Thymus (tissue), 11 donors: ENCODE measurements at regions not wholly inside any gene's neighbourhood (a gene's known extent, or its start where the extent isn't known, plus 50 kb on each side); places are given as distances from the start of the nearest gene placed in this dataset.

Source experiments
- DNase-seq, 9 donors: peaks; one replicate each; pipeline ENCODE4 v3.0.0-alpha.2; 2013; ENCODE audit warnings: low spot score in 9 of 9, low read depth in 6 of 9, missing footprints in 1 of 9
- H3K27ac ChIP-seq, 2 donors: one replicate each; pipeline ENCODE4 v1.5.1; 2013; ENCODE audit warnings: control low read depth in 1 of 2, low read depth in 1 of 2, low read length in 1 of 2, mild to moderate bottlenecking in 1 of 2, moderate library complexity in 1 of 2
- H3K27me3 ChIP-seq, 2 donors: one replicate each; pipeline ENCODE4 v1.5.1; 2013; ENCODE audit warnings: low read length in 1 of 2; ENCODE audit not compliant: control insufficient read depth in 2 of 2, insufficient read depth in 1 of 2
- H3K36me3 ChIP-seq, 2 donors: one replicate each; pipeline ENCODE4 v1.5.1; 2013; ENCODE audit warnings: low read length in 1 of 2, mild to moderate bottlenecking in 1 of 2, moderate library complexity in 1 of 2; ENCODE audit not compliant: control insufficient read depth in 2 of 2, insufficient read depth in 2 of 2
- H3K4me1 ChIP-seq, 2 donors: one replicate each; pipeline ENCODE4 v1.5.1; 2013; ENCODE audit warnings: low read length in 2 of 2; ENCODE audit not compliant: control insufficient read depth in 2 of 2, insufficient read depth in 2 of 2
- H3K4me3 ChIP-seq, 2 donors: one replicate each; pipeline ENCODE4 v1.5.1; 2013; ENCODE audit warnings: low read length in 2 of 2, control low read depth in 1 of 2, mild to moderate bottlenecking in 1 of 2
- H3K9me3 ChIP-seq, 2 donors: one replicate each; pipeline ENCODE4 v1.5.1; 2013; ENCODE audit warnings: low read length in 1 of 2, mild to moderate bottlenecking in 1 of 2; ENCODE audit not compliant: control insufficient read depth in 2 of 2, insufficient read depth in 1 of 2
- WGBS: extraction: QIAGEN DNeasy Blood & Tissue Kit; methylation state at CpG from one replicate; pipeline ENCODE4 v1.1.7; 2013; 5-methylcytosine and 5-hydroxymethylcytosine counted together
- donor health status: healthy.

DNA sequence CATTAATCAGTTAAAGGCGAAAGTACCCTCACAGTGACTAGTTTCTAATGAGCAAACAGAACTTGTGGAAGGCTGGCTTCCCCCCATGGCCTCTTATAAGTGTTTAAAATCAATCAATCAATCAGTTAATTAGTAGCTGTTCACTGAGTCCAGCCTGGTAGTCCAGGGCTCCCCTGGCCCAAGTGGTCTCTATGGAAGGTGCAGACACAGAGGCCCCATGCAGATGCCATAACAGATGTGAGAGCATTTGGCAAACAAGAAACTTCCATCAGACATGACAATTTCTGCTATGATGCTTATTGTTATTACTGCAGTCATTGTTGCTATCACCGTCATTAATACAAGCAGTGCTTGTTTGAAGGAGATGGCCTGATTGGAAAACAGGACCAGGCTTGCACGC, 179.0 kb upstream of the TSHZ3 start:
- H3K4me3 ChIP-seq = no peak overlapping the region
- H3K27ac ChIP-seq = no peak overlapping the region
- no peaks in the 10 kb centered on the region for H3K27me3 ChIP-seq
- no peak for DNase-seq
- WGBS = 97% methylated on average over 3 of the region's 3 CpGs
- H3K36me3 ChIP-seq = no peaks in the 10 kb centered on the region
- H3K4me1 ChIP-seq = no peaks in the 10 kb centered on the region
- H3K9me3 ChIP-seq = no peaks in the 10 kb centered on the region

- no peaks in the 10 kb centered on the region for H3K27me3 ChIP-seq
- H3K4me3 ChIP-seq = no peak overlapping the region
- WGBS = 88% methylated on average over 1 of the region's 1 CpG
- H3K27ac ChIP-seq = no peak overlapping the region
- no peaks in the 10 kb centered on the region for H3K36me3 ChIP-seq
- H3K9me3 ChIP-seq = no peaks in the 10 kb centered on the region
- no peaks in the 10 kb centered on the region for H3K4me1 ChIP-seq
- DNase-seq = no peak
These were observed 179.9 kb upstream of the TSHZ3 start for GRCh38 chr19:31529121-31529520.

DNA sequence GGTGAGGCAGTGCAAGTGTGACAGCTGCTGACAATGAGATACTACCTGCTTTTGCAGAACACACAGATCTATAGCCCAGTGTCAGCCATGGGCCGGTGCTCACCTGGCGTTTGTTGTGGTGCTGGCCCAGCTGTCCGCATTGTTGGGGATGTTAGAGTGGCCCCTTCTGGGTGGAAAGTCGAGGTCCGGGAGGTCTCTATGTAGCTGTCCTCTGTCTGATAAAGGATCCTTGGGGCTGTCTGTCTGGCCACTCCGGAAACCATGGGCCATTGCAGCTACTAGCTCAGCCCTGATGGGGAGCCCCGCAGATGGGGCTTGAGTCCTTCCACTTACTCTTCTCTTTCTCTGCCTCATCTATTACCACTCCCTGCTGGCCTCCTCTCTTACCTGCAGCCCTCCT, 181.5 kb upstream of the TSHZ3 start:
- Histone ChIP-seq H3K27me3 (no peaks in the 10 kb centered on the region), H3K4me1 (no peaks in the 10 kb centered on the region), H3K9me3 (no peaks in the 10 kb centered on the region), H3K27ac (no peak overlapping the region), H3K4me3 (no peak overlapping the region), H3K36me3 (no peaks in the 10 kb centered on the region)
- no peak for DNase-seq
- 93% methylated on average over 7 of the region's 7 CpGs for WGBS

DNA sequence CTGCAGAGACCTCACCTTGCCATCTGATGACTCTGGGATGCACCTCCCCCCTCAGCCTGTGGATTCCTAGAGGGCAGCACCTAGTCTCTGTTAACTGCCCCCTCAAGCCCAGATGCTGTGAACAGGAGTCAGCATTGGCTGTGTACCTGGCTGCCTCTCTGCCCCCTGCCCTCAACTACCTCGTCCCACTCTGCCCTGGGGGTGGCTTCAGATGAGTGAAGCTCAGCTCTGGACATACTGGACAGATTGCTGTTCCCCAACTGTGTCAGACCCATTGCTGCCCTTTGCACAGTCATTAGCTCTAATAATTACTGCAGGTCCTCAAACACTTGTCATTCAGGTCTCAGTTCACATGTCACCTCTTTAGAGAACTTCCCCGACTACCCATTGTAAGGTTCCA, 182.1 kb upstream of the TSHZ3 start:
- DNase-seq = no peak
- H3K27me3 ChIP-seq = no peaks in the 10 kb centered on the region
- WGBS = 81% methylated on average over 2 of the region's 2 CpGs
- no peak overlapping the region for H3K4me3 ChIP-seq
- H3K36me3 ChIP-seq = no peaks in the 10 kb centered on the region
- no peaks in the 10 kb centered on the region for H3K9me3 ChIP-seq
- H3K27ac ChIP-seq = no peak overlapping the region
- no peaks in the 10 kb centered on the region for H3K4me1 ChIP-seq

- DNase-seq = no peak
- H3K9me3 ChIP-seq = no peaks in the 10 kb centered on the region
- WGBS = 95% methylated on average over 8 of the region's 8 CpGs
- H3K4me3 ChIP-seq = no peak overlapping the region
- no peaks in the 10 kb centered on the region for H3K36me3 ChIP-seq
- no peaks in the 10 kb centered on the region for H3K27me3 ChIP-seq
- H3K4me1 ChIP-seq = no peaks in the 10 kb centered on the region
- H3K27ac ChIP-seq = no peak overlapping the region
These were observed 182.8 kb upstream of the TSHZ3 start for GRCh38 chr19:31532034-31532433.

DNA sequence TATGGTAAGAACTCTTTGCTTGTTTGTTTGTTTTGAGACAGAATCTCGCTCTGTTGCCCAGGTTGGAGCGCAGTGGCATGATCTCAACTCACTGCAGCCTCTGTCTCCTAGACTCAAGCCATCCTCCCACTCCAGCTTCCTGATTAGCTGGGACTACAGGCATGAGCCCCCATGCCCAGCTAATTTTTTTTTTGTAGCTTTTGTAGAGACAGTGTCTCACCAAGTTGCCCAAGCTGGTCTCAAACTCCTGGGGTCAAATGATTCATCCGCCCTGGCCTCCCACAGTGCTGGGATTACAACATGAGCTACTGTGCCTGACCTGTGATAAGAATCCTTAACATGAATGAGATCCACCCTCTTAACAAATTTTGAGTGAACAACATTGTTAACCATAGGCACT, 183.9 kb upstream of the TSHZ3 start:
- Histone ChIP-seq H3K36me3 (no peaks in the 10 kb centered on the region), H3K9me3 (no peaks in the 10 kb centered on the region), H3K27ac (no peak overlapping the region), H3K4me3 (no peak overlapping the region), H3K27me3 (no peaks in the 10 kb centered on the region), H3K4me1 (no peaks in the 10 kb centered on the region)
- no peak for DNase-seq
- WGBS = 96% methylated on average over 3 of the region's 3 CpGs

DNA sequence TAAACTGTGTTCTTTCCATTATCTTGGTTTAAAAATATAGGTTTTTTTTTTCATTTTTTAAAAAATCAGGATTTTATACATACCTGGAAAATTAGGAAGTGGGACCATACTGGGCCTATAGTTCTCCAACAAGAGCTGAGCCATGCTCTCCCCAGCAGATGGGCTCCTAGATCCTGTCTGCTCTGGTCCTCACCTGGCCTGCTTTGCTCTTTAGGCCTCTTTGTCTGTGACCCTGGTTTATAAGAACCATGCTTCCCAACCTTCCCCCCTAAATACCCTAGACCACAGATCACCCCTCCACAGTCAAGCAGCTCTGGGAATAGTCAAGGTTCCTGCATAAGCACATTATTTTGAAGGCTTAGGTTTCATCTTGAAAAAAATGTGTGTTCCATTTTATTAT, 185.0 kb upstream of the TSHZ3 start:
- DNase-seq = no peak
- Histone ChIP-seq H3K4me3 (no peak overlapping the region), H3K27me3 (no peaks in the 10 kb centered on the region), H3K36me3 (no peaks in the 10 kb centered on the region), H3K9me3 (no peaks in the 10 kb centered on the region), H3K4me1 (no peaks in the 10 kb centered on the region), H3K27ac (no peak overlapping the region)

DNA sequence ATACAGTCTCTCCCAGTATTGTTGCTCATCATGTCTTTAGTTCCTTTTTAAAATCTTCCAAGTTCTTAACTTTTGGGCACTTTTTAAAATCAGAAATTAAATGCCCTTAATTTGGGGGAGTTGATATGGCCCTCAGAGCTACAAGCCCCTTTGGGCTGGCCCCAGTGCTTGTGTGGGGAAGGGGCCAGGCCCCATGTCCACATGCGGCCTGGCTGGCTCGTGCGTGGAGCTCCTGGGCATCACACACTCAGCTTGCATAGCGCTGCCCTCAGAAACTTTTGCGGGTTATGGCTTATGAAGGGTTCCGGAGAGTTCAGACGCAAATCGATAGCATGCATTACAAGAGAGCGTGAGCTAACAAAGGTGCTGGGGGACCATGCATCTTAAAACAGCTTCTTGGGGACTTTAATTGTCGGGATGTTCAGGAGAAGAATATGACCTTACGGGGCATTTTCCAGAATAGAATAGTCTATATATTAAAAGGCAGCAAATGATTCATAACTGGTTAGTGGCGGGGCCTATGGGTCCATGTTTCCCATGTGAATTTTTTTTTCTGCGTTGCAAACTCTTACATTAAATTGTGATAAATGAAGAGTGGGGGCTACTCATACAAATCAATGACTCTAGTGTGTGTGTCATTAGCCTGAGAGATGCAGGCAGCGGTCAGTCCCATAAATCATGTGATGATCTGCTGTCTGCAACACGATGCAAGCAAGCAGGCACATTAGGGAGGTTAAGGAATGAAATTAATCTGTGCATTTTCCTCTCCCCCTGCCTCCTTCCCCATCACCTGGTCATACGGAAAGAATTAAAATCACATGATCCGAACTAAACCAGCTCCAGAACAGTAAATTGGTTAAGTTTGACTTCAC, 185.8 kb upstream of the TSHZ3 start:
- Histone ChIP-seq H3K27ac (no peak overlapping the region), H3K4me1 (no peaks in the 10 kb centered on the region), H3K27me3 (no peaks in the 10 kb centered on the region), H3K9me3 (no peaks in the 10 kb centered on the region), H3K36me3 (no peaks in the 10 kb centered on the region), H3K4me3 (no peak overlapping the region)
- DNase-seq = no peak
- 93% methylated on average over 17 of the region's 17 CpGs for WGBS

GRCh38 chr19:31535691-31536460, 186.6 kb upstream of the TSHZ3 start:
- Histone ChIP-seq H3K9me3 (no peaks in the 10 kb centered on the region), H3K27ac (no peak overlapping the region), H3K27me3 (no peaks in the 10 kb centered on the region), H3K4me3 (no peak overlapping the region), H3K4me1 (no peaks in the 10 kb centered on the region), H3K36me3 (no peaks in the 10 kb centered on the region)
- no peak for DNase-seq
- WGBS = 90% methylated on average over 8 of the region's 8 CpGs
